ENCODE measurements at regions not wholly inside any gene's neighbourhood (a gene's known extent, or its start where the extent isn't known, plus 50 kb on each side); places are given as distances from the start of the nearest gene placed in this dataset.

DNA sequence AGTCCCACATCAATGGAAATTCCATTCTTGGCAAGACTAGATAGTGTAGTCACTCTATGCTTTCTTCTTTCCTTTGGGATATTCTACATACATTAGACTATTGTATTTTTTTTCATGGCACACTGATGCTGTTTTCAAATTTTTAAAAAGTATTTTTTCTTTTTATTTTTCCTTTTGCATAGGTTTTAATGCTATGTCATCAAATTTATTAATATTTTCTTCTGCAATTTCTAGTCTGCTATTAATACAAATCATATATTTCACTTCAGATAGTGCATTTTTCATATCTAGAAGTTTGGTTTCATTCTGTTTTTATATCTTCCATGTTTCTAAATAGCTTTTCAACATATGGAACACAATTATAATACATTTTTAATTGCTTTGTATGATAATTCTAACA lies 2050.1 kb upstream of the PRR20A start:
- TF ChIP-seq RAD21 (conservative IDR thresholded peaks at IDR 0.05) = no peak
- TF ChIP-seq MXI1 (conservative IDR thresholded peaks at IDR 0.05; ENCODE audit: poor library complexity, severe bottlenecking) = no peak
- TF ChIP-seq, protein P1, sequence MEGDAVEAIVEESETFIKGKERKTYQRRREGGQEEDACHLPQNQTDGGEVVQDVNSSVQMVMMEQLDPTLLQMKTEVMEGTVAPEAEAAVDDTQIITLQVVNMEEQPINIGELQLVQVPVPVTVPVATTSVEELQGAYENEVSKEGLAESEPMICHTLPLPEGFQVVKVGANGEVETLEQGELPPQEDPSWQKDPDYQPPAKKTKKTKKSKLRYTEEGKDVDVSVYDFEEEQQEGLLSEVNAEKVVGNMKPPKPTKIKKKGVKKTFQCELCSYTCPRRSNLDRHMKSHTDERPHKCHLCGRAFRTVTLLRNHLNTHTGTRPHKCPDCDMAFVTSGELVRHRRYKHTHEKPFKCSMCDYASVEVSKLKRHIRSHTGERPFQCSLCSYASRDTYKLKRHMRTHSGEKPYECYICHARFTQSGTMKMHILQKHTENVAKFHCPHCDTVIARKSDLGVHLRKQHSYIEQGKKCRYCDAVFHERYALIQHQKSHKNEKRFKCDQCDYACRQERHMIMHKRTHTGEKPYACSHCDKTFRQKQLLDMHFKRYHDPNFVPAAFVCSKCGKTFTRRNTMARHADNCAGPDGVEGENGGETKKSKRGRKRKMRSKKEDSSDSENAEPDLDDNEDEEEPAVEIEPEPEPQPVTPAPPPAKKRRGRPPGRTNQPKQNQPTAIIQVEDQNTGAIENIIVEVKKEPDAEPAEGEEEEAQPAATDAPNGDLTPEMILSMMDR (IDR thresholded peaks at IDR 0.05; ENCODE audit: poor library complexity, severe bottlenecking) = no peak
- TF ChIP-seq SMC3 (conservative IDR thresholded peaks at IDR 0.05; ENCODE audit: poor library complexity) = no peak
- H3K79me2 ChIP-seq (replicated peaks; ENCODE audit: insufficient read depth, low read length) = no peaks in the 10 kb centered on the region
- no peak overlapping the region for H3K4me3 ChIP-seq (ENCODE audit: low read length)
- H3K9me3 ChIP-seq (ENCODE audit: low read length) = no peaks in the 10 kb centered on the region
- H3F3A ChIP-seq (ENCODE audit: insufficient read depth, low read length, poor library complexity, severe bottlenecking) = no peaks in the 10 kb centered on the region
- no peak overlapping the region for H3K27ac ChIP-seq (ENCODE audit: low read length)
- H3K4me2 ChIP-seq (ENCODE audit: low read length) = no peak overlapping the region
- H3K27me3 ChIP-seq (ENCODE audit: insufficient read depth, low read depth, low read length) = no peaks in the 10 kb centered on the region
- H3K9ac ChIP-seq (ENCODE audit: low read length) = no peak overlapping the region
- no peak overlapping the region for H2AFZ ChIP-seq (ENCODE audit: low read depth, low read length)
- H3K36me3 ChIP-seq (ENCODE audit: insufficient read depth, low read length) = no peaks in the 10 kb centered on the region
- no peaks in the 10 kb centered on the region for H4K20me1 ChIP-seq (ENCODE audit: insufficient read depth)
- H3K9me2 ChIP-seq (ENCODE audit: insufficient read depth, low read length) = no peaks in the 10 kb centered on the region

DNA sequence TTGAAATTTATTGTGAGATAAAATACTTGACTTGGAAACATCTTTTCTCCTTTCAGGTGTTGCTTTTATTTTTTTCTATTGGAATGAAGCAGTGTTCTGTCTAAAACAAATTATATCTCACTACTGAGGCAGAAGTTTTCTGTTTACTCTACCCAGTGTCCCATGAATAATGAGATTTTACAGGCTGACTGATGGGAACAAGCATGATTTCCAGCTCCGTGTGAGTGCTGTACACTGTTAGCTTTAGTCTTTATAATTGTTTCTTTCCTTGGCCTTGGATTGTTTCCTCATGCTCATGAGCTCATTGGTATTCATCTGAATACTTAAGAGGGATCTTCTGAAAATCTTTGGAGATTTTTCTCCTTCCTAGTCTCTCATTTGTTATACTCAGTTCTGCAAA lies 2049.5 kb upstream of the PRR20A start:
- Histone ChIP-seq H2AFZ (ENCODE audit: low read depth, low read length) (no peak overlapping the region), H3K36me3 (ENCODE audit: insufficient read depth, low read length) (no peaks in the 10 kb centered on the region), H3K9ac (ENCODE audit: low read length) (no peak overlapping the region), H4K20me1 (ENCODE audit: insufficient read depth) (no peaks in the 10 kb centered on the region), H3K4me2 (ENCODE audit: low read length) (no peak overlapping the region), H3K9me2 (ENCODE audit: insufficient read depth, low read length) (no peaks in the 10 kb centered on the region), H3K27ac (ENCODE audit: low read length) (no peak overlapping the region), H3F3A (ENCODE audit: insufficient read depth, low read length, poor library complexity, severe bottlenecking) (no peaks in the 10 kb centered on the region), H3K9me3 (ENCODE audit: low read length) (no peaks in the 10 kb centered on the region), H3K4me3 (ENCODE audit: low read length) (no peak overlapping the region), H3K27me3 (ENCODE audit: insufficient read depth, low read depth, low read length) (no peaks in the 10 kb centered on the region), H3K79me2 (replicated peaks; ENCODE audit: insufficient read depth, low read length) (no peaks in the 10 kb centered on the region)
- TF ChIP-seq EZH2 (IDR thresholded peaks at IDR 0.05; ENCODE audit: borderline replicate concordance, insufficient read depth, low read length, poor library complexity, severe bottlenecking) (no peak), MXI1 (conservative IDR thresholded peaks at IDR 0.05; ENCODE audit: poor library complexity, severe bottlenecking) (no peak), TAF1 (IDR thresholded peaks at IDR 0.05; ENCODE audit: low read depth) (no peak), SMC3 (conservative IDR thresholded peaks at IDR 0.05; ENCODE audit: poor library complexity) (no peak), EP300 (conservative IDR thresholded peaks at IDR 0.05; ENCODE audit: poor library complexity, severe bottlenecking) (no peak), RAD21 (conservative IDR thresholded peaks at IDR 0.05) (no peak), POLR2AphosphoS5 (IDR thresholded peaks at IDR 0.05) (no peak)
- TF ChIP-seq, protein P2, sequence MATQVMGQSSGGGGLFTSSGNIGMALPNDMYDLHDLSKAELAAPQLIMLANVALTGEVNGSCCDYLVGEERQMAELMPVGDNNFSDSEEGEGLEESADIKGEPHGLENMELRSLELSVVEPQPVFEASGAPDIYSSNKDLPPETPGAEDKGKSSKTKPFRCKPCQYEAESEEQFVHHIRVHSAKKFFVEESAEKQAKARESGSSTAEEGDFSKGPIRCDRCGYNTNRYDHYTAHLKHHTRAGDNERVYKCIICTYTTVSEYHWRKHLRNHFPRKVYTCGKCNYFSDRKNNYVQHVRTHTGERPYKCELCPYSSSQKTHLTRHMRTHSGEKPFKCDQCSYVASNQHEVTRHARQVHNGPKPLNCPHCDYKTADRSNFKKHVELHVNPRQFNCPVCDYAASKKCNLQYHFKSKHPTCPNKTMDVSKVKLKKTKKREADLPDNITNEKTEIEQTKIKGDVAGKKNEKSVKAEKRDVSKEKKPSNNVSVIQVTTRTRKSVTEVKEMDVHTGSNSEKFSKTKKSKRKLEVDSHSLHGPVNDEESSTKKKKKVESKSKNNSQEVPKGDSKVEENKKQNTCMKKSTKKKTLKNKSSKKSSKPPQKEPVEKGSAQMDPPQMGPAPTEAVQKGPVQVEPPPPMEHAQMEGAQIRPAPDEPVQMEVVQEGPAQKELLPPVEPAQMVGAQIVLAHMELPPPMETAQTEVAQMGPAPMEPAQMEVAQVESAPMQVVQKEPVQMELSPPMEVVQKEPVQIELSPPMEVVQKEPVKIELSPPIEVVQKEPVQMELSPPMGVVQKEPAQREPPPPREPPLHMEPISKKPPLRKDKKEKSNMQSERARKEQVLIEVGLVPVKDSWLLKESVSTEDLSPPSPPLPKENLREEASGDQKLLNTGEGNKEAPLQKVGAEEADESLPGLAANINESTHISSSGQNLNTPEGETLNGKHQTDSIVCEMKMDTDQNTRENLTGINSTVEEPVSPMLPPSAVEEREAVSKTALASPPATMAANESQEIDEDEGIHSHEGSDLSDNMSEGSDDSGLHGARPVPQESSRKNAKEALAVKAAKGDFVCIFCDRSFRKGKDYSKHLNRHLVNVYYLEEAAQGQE (IDR thresholded peaks at IDR 0.05; ENCODE audit: borderline replicate concordance) = no peak
- TF ChIP-seq, protein P1 (IDR thresholded peaks at IDR 0.05; ENCODE audit: poor library complexity, severe bottlenecking) = no peak
